ENCODE measurements at regions not wholly inside any gene's neighbourhood (a gene's known extent, or its start where the extent isn't known, plus 50 kb on each side); places are given as distances from the start of the nearest gene placed in this dataset.

DNA sequence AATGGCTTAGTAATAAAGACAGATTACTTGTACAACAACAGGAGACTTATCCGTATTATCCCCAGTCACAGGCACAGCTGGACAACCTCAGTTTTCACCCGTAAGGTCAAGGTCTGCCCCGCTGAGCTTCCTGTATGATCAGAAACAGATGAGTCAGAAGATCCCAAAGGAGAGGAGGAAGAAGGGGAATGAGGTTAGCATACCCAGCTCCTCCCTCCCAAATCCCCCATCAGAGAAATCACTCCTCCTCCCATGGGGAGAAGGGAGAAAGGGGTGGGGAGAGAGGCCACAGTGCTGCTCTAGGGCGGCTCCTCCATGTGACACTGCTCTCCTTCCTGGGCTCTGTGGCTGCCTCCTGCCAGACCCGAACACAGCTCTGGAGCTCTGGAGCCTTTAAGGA lies 53.8 kb upstream of the SPTBN1 start:
- TF ChIP-seq, protein P1, sequence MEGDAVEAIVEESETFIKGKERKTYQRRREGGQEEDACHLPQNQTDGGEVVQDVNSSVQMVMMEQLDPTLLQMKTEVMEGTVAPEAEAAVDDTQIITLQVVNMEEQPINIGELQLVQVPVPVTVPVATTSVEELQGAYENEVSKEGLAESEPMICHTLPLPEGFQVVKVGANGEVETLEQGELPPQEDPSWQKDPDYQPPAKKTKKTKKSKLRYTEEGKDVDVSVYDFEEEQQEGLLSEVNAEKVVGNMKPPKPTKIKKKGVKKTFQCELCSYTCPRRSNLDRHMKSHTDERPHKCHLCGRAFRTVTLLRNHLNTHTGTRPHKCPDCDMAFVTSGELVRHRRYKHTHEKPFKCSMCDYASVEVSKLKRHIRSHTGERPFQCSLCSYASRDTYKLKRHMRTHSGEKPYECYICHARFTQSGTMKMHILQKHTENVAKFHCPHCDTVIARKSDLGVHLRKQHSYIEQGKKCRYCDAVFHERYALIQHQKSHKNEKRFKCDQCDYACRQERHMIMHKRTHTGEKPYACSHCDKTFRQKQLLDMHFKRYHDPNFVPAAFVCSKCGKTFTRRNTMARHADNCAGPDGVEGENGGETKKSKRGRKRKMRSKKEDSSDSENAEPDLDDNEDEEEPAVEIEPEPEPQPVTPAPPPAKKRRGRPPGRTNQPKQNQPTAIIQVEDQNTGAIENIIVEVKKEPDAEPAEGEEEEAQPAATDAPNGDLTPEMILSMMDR (IDR thresholded peaks at IDR 0.05) = no peak
- TF ChIP-seq POLR2A (IDR thresholded peaks at IDR 0.05) = no peak
